ENCODE measurements at regions not wholly inside any gene's neighbourhood (a gene's known extent, or its start where the extent isn't known, plus 50 kb on each side); places are given as distances from the start of the nearest gene placed in this dataset.

- DNase-seq, result no peak
- POLR2A ChIA-PET, result no interaction called here
- H3K4me1 Mint-ChIP-seq (ENCODE audit: low read depth), result no peaks in the 10 kb centered on the region
- H3K9me3 Mint-ChIP-seq, result no peaks in the 10 kb centered on the region
- Histone ChIP-seq H3K4me1 (ENCODE audit: insufficient read depth, low read length) (no peaks in the 10 kb centered on the region), H3K27me3 (ENCODE audit: control insufficient read depth in 1 of 2, insufficient read depth in 2 of 2, low read length in 2 of 2) (peaks cover 0 to 2% of the 10 kb centered on the region in 2 experiments), H3K9me3 (ENCODE audit: control insufficient read depth in 1 of 2, insufficient read depth in 1 of 2, low read length in 2 of 2) (no peaks in the 10 kb centered on the region), H3K4me3 (ENCODE audit: low read length) (no peak overlapping the region), H3K27ac (ENCODE audit: low read depth in 1 of 2, low read length in 2 of 2) (no peak overlapping the region), H3K36me3 (ENCODE audit: insufficient read depth, low read length) (no peaks in the 10 kb centered on the region)
- no peak overlapping the region for H3K27ac Mint-ChIP-seq
- intact Hi-C loops (cut with DNase I, micrococcal nuclease), result no loop called here
- ATAC-seq (ENCODE audit: poor library complexity), result no peak
- CTCF ChIA-PET, result no interaction called here
- H3K36me3 Mint-ChIP-seq (ENCODE audit: low read depth), result no peaks in the 10 kb centered on the region
- TF ChIP-seq CTCF (IDR thresholded peaks at IDR 0.05), result no peak
- no peak overlapping the region for H3K4me3 Mint-ChIP-seq
- peaks cover 4% of the 10 kb centered on the region for H3K27me3 Mint-ChIP-seq
Observed at GRCh38 chr10:10703382-10703781, 314.3 kb upstream of the CELF2 start.

- TF ChIP-seq CTCF (IDR thresholded peaks at IDR 0.05), result no peak
- Histone ChIP-seq H3K9me3 (ENCODE audit: control insufficient read depth in 1 of 2, insufficient read depth in 1 of 2, low read length in 2 of 2) (no peaks in the 10 kb centered on the region), H3K27me3 (ENCODE audit: control insufficient read depth in 1 of 2, insufficient read depth in 2 of 2, low read length in 2 of 2) (no peaks in the 10 kb centered on the region), H3K27ac (ENCODE audit: low read depth in 1 of 2, low read length in 2 of 2) (no peak overlapping the region), H3K4me1 (ENCODE audit: insufficient read depth, low read length) (no peaks in the 10 kb centered on the region), H3K4me3 (ENCODE audit: low read length) (no peak overlapping the region), H3K36me3 (ENCODE audit: insufficient read depth, low read length) (no peaks in the 10 kb centered on the region)
- intact Hi-C loops (cut with DNase I, micrococcal nuclease), result no loop called here
- Mint-ChIP-seq H3K4me1 (ENCODE audit: low read depth) (no peaks in the 10 kb centered on the region), H3K36me3 (ENCODE audit: low read depth) (no peaks in the 10 kb centered on the region), H3K27ac (no peak overlapping the region), H3K9me3 (no peaks in the 10 kb centered on the region), H3K4me3 (no peak overlapping the region), H3K27me3 (no peaks in the 10 kb centered on the region)
- DNase-seq, result no peak
- ChIA-PET CTCF (interaction anchor here (0.6 kb wide), 1 partner anchor 820 kb away, joined by 3 read pairs; no protein-coding TSS in a partner anchor), POLR2A (no interaction called here)
- no peak for ATAC-seq (ENCODE audit: poor library complexity)
Observed at GRCh38 chr10:10712155-10712704, 305.4 kb upstream of the CELF2 start.

GRCh38 chr10:10714327-10714726, 303.3 kb upstream of the CELF2 start:
- H3K9me3 ChIP-seq (ENCODE audit: control insufficient read depth in 1 of 2, insufficient read depth in 1 of 2, low read length in 2 of 2), result no peaks in the 10 kb centered on the region
- DNase-seq, result no peak
- Mint-ChIP-seq H3K27ac (no peak overlapping the region), H3K36me3 (ENCODE audit: low read depth) (no peaks in the 10 kb centered on the region), H3K4me3 (no peak overlapping the region), H3K27me3 (no peaks in the 10 kb centered on the region), H3K4me1 (ENCODE audit: low read depth) (no peaks in the 10 kb centered on the region), H3K9me3 (no peaks in the 10 kb centered on the region)
- H3K36me3 ChIP-seq (ENCODE audit: insufficient read depth, low read length), result no peaks in the 10 kb centered on the region
- ChIA-PET POLR2A (no interaction called here), CTCF (no interaction called here)
- H3K4me3 ChIP-seq (ENCODE audit: low read length), result no peak overlapping the region
- TF ChIP-seq CTCF (IDR thresholded peaks at IDR 0.05), result no peak
- no peak for ATAC-seq (ENCODE audit: poor library complexity)
- no peaks in the 10 kb centered on the region for H3K4me1 ChIP-seq (ENCODE audit: insufficient read depth, low read length)
- no peak overlapping the region for H3K27ac ChIP-seq (ENCODE audit: low read depth in 1 of 2, low read length in 2 of 2)
- intact Hi-C loops (cut with DNase I, micrococcal nuclease), result no loop called here
- H3K27me3 ChIP-seq (ENCODE audit: control insufficient read depth in 1 of 2, insufficient read depth in 2 of 2, low read length in 2 of 2), result no peaks in the 10 kb centered on the region

All from CD4-positive, alpha-beta T cell (primary cell).